Naive B cell (primary cell): ENCODE measurements at regions not wholly inside any gene's neighbourhood (a gene's known extent, or its start where the extent isn't known, plus 50 kb on each side); places are given as distances from the start of the nearest gene placed in this dataset.
A peak's percentile ranks its signal among the peaks of the same experiment; 100 is the strongest.

Experiments
- ATAC-seq, 2 donors: fragments of 150-1000 bp; cut with Tn5 transposase; 2 replicates each; pipeline ENCODE4 v1.10.0; 2021; ENCODE audit warnings: low read depth in 2 of 2, mild to moderate bottlenecking in 2 of 2, moderate library complexity in 2 of 2
- DNase-seq: peaks from one replicate; pipeline ENCODE4 v3.0.0; 2022
- H3K27ac Mint-ChIP-seq, 6 donors: one replicate each; pipeline ENCODE4 v1.8.0; 2020 to 2022; ENCODE audit warnings: mild to moderate bottlenecking in 6 of 6, mixed read lengths in 6 of 6, moderate library complexity in 5 of 6, inconsistent platforms in 2 of 6
- H3K27me3 Mint-ChIP-seq, 3 donors: one replicate each; pipeline ENCODE4 v1.8.0; 2021 to 2022; ENCODE audit warnings: mixed read lengths in 3 of 3, mild to moderate bottlenecking in 1 of 3
- H3K36me3 Mint-ChIP-seq, 2 donors: one replicate each; pipeline ENCODE4 v1.8.0; 2020 to 2022; ENCODE audit warnings: mixed read lengths in 2 of 2, inconsistent platforms in 1 of 2, mild to moderate bottlenecking in 1 of 2
- H3K4me1 Mint-ChIP-seq, 3 donors: one replicate each; pipeline ENCODE4 v1.8.0; 2020 to 2022; ENCODE audit warnings: mixed read lengths in 3 of 3, inconsistent platforms in 1 of 3, mild to moderate bottlenecking in 1 of 3, moderate library complexity in 1 of 3
- H3K4me3 Mint-ChIP-seq, 8 donors: one replicate each; pipeline ENCODE4 v1.8.0; 2020 to 2022; ENCODE audit warnings: mild to moderate bottlenecking in 8 of 8, mixed read lengths in 8 of 8, moderate library complexity in 8 of 8, inconsistent platforms in 2 of 8
- H3K9me3 Mint-ChIP-seq, 7 donors: one replicate each; pipeline ENCODE4 v1.8.0; 2020 to 2022; ENCODE audit warnings: mixed read lengths in 7 of 7, mild to moderate bottlenecking in 5 of 7, inconsistent platforms in 2 of 7, moderate library complexity in 1 of 7

DNA sequence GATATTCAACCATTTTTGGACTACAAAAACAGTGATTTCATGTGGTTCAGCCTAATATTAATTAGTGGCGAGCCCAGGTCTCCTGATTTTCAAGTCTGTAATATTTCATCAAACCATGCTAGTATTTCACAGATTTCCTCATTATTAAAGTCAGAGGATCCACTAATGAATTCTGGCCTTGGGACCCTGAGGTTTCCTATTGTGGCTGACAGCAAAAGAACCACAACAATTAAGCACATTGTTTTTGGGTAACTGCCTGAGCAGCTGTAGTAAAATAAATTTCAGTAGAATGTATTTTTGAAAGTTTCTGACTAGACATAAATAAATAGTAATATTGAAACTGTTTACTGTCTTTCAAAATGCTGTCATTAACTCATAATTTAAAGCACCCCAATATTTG is 630.7 kb upstream of the MMS22L start:
- H3K27me3 Mint-ChIP-seq = no peaks in the 10 kb centered on the region
- H3K27ac Mint-ChIP-seq = no peak overlapping the region
- H3K9me3 Mint-ChIP-seq = peaks cover 0 to 11% (median 0%) of the 10 kb centered on the region in 7 donors
- no peak for ATAC-seq
- no peak for DNase-seq
- no peaks in the 10 kb centered on the region for H3K4me1 Mint-ChIP-seq
- H3K36me3 Mint-ChIP-seq = no peaks in the 10 kb centered on the region
- H3K4me3 Mint-ChIP-seq = no peak overlapping the region

DNA sequence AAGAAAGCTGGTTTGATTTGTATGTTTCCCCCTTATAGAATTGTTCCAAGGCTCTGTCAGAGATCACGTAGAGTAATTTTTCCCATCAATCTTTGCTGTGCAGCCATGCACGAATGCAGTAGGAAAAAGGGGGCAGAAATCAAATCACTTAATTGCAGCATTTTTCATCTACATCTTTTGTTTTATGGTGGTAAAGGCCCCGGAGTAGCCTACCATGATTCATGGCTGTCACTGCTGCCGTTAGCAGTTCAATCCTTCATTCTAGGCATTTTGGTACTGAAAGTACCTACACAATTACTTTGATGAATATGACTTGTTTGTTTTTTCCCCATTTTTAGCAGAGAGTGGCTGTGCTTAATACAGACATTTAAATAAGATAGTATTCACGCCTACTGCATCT is 631.9 kb upstream of the MMS22L start:
- Mint-ChIP-seq H3K36me3 (no peaks in the 10 kb centered on the region), H3K27ac (no peak overlapping the region), H3K9me3 (peaks cover 0 to 6% (median 0%) of the 10 kb centered on the region in 7 donors), H3K4me1 (no peaks in the 10 kb centered on the region), H3K27me3 (no peaks in the 10 kb centered on the region), H3K4me3 (no peak overlapping the region)
- no peak for DNase-seq
- ATAC-seq = no peak

DNA sequence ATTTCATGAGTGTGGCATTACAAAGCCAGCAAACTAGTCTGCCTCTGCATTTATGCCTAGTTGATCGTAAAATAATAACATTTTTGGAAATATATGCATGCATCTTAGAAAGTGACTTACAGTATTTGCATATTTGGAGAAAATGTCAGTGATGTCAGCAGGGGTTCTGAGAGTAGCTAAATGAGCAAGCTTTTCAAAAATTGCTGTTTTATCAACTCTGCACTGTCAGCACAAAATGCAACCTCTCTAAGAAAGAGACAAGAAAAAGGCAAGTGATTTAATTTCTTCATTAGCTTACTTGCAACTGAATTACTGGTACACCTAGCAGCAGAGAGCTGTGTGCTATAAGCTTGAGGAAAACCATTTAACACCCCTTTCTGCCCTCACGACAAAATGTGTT is 632.5 kb upstream of the MMS22L start:
- peaks cover 0 to 3% (median 0%) of the 10 kb centered on the region in 7 donors for H3K9me3 Mint-ChIP-seq
- H3K4me3 Mint-ChIP-seq = no peak overlapping the region
- no peak overlapping the region for H3K27ac Mint-ChIP-seq
- no peaks in the 10 kb centered on the region for H3K36me3 Mint-ChIP-seq
- ATAC-seq (no peak), DNase-seq (no peak)
- H3K27me3 Mint-ChIP-seq = no peaks in the 10 kb centered on the region
- no peaks in the 10 kb centered on the region for H3K4me1 Mint-ChIP-seq

DNA sequence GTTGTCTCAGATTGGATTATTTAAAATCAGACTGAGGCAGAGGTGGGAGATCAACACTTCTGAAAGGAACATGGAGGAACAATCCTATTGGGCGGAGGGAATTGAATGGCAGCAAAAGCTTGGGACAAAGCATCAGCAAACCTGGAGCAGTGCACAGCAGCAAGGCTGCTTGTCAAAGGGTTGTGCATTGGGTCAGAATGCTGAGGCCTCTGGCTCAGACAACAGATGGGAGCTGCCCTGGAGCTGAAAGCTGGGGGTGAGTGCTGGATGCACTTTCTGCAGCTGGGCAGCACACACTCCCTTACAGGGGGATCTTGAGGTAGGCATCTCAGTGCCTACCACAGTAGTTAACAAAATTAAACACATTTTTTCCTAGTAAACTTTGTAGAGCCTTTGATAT is 634.4 kb upstream of the MMS22L start:
- ATAC-seq = no peak
- DNase-seq = no peak
- Mint-ChIP-seq H3K4me1 (no peaks in the 10 kb centered on the region), H3K4me3 (no peak overlapping the region), H3K27me3 (no peaks in the 10 kb centered on the region), H3K36me3 (no peaks in the 10 kb centered on the region), H3K9me3 (peaks cover 0 to 3% (median 0%) of the 10 kb centered on the region in 7 donors), H3K27ac (no peak overlapping the region)

DNA sequence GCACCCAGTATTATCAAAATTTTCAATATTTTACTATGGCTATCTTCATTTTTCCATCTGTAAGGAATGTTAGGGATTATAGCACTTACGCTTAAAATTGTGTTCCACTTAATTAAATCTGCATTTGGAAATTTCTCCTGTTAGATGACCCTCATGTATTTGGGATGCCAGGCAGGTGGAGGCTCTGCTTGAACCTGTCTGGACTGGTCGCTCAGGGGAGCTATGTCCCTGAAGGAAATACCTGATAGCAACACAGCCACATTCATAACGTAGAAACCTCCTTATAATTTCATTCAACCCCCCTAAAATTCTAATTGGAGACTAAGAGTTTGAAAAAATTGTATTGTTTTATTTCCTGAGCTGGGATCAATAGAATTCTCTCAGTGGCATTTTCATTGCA is 636.0 kb upstream of the MMS22L start:
- Mint-ChIP-seq H3K27ac (no peak overlapping the region), H3K4me3 (no peak overlapping the region), H3K9me3 (peaks cover 0 to 3% (median 0%) of the 10 kb centered on the region in 7 donors), H3K27me3 (no peaks in the 10 kb centered on the region), H3K4me1 (no peaks in the 10 kb centered on the region), H3K36me3 (no peaks in the 10 kb centered on the region)
- ATAC-seq (no peak), DNase-seq (no peak)

DNA sequence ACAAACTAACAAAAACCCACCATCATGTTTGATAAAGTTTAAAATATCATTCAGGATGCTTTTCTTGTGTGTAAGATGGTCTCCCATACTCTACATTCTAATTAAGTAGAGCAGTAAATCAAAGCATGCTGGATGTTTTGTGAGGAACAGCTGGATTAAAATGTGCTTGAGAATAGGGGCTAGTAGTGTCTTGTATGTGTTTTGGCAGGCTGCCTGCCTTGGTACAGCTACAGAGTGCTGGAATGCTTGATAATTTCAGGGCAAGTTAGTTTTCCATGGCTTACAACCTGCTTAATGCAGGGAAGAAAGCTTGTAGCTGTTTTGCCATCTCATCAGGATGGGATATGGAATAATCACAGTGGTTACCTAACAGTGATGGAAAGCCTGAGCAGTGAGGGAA is 636.6 kb upstream of the MMS22L start:
- Mint-ChIP-seq H3K27me3 (no peaks in the 10 kb centered on the region), H3K36me3 (no peaks in the 10 kb centered on the region), H3K9me3 (peaks cover 0 to 3% (median 0%) of the 10 kb centered on the region in 7 donors), H3K4me1 (no peaks in the 10 kb centered on the region), H3K4me3 (no peak overlapping the region), H3K27ac (no peak overlapping the region)
- DNase-seq (no peak), ATAC-seq (no peak)

DNA sequence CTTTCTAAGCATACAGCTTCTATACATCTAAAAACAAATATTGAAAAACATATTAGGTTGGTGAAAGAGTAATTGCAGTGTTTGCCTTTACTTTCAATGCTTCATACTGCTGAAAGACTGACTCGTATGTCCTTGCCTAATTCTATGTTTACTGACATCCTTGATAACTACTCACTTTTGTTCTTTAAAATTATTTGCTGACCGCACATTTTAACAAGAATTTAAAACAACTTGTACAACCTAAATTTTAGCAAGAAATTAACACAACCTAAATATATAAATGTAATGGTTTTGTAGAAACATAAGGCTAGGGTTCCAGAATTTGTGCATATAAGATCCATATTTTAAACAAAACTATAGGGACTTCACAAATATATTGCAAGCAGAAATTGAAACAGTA is 640.2 kb upstream of the MMS22L start:
- no peak for DNase-seq
- no peaks in the 10 kb centered on the region for H3K36me3 Mint-ChIP-seq
- H3K27ac Mint-ChIP-seq = no peak overlapping the region
- H3K4me3 Mint-ChIP-seq = no peak overlapping the region
- H3K9me3 Mint-ChIP-seq = peaks cover 0 to under 1% (median 0%) of the 10 kb centered on the region in 7 donors
- no peaks in the 10 kb centered on the region for H3K27me3 Mint-ChIP-seq
- no peak for ATAC-seq
- H3K4me1 Mint-ChIP-seq = no peaks in the 10 kb centered on the region

DNA sequence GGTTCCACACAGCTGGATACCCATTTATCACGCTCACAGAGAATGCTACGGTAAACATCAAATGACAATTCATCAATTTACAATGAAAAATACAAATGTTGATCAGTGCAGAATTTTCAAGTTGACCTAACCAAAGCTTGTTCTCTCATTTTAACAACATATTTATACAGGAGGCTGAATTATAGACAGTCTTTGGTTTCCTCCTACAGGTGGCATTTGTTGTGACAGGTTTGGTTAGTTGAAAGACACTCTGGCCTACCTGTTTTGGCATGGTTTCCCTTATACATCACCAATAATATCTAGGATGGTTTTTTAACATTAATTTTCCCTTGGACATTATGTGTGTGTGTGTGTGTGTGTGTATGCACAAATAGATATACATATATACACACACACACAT is 642.5 kb upstream of the MMS22L start:
- Mint-ChIP-seq H3K4me1 (no peaks in the 10 kb centered on the region), H3K27ac (no peak overlapping the region), H3K4me3 (no peak overlapping the region), H3K27me3 (no peaks in the 10 kb centered on the region), H3K9me3 (peaks cover 0 to 4% (median 0%) of the 10 kb centered on the region in 7 donors), H3K36me3 (no peaks in the 10 kb centered on the region)
- DNase-seq = no peak
- ATAC-seq = no peak

DNA sequence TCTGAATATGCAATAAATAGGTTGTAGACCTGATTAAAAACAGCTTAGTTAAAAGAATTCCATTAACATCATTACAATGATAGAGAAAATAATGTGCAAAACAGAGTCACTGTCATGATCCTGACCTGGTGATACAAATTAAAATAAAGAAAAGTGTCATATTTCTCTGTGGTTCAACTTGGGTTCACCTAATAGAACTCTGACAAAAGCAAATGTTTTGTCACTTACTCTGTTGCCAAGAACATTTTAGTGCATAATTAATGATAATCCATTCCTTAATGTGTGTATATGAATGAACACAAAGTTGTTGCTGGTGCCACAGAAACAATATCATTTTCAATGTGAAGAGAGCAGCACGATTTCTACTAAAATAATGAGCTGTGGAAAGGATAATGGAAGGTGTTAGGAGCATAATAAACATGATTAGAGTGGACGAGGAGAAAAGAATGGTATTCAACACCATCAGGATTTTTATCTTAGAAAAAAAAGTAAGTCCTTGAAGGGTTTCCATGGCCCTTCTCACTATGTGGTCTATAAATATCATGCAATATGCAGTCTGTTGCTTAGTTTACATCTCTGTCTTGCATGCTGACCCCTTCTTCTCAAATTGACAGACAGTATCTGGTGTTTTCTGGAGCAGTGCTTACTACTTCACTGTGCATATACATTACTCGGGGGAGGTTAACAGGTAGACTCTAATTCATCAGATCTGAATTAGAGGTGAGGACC is 656.6 kb upstream of the MMS22L start:
- H3K27ac Mint-ChIP-seq = no peak overlapping the region
- DNase-seq (no peak), ATAC-seq (no peak)
- no peaks in the 10 kb centered on the region for H3K9me3 Mint-ChIP-seq
- H3K4me3 Mint-ChIP-seq = no peak overlapping the region
- no peaks in the 10 kb centered on the region for H3K4me1 Mint-ChIP-seq
- H3K36me3 Mint-ChIP-seq = no peaks in the 10 kb centered on the region
- no peaks in the 10 kb centered on the region for H3K27me3 Mint-ChIP-seq

DNA sequence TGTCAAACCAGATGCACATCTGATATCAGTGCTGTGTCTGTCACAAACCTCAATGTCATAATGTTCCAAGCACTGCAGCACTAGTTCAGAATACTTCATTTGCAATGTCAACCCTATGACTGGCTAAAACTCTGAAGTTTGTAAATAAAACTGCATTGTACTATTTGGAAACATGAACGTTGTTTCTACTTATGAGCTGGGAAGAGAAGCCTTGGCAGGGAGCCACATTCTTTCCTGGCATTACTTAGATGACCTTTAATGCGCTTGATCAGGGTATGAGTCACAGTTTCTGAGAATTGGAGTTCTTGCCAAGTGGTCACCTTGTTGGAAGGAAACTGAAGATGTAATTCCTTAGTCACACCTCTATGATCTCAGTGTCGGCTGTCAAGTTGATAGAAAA is 664.8 kb upstream of the MMS22L start:
- no peak for DNase-seq
- Mint-ChIP-seq H3K4me3 (no peak overlapping the region), H3K9me3 (no peaks in the 10 kb centered on the region), H3K27me3 (no peaks in the 10 kb centered on the region), H3K27ac (no peak overlapping the region), H3K4me1 (no peaks in the 10 kb centered on the region), H3K36me3 (no peaks in the 10 kb centered on the region)
- no peak for ATAC-seq

DNA sequence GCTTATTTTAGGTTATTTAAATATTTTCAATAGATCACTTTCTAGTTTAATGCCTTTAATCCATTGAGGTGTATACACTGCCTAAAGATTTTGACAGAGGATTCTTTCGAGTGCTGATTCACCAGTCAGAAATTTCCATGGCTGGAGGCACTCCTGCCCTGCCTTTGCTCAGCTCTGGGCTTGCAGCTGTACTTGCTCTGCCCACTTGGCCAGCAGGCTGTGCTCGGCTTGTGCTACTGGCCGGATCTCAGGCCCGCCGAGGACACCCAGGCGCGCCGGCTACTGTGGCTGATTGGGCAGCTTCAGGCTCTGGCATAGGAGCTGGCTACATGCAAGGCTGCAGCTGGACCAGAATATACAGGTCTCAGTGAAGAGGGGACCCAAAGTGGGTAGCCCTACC is 675.1 kb upstream of the MMS22L start:
- ATAC-seq = no peak

DNA sequence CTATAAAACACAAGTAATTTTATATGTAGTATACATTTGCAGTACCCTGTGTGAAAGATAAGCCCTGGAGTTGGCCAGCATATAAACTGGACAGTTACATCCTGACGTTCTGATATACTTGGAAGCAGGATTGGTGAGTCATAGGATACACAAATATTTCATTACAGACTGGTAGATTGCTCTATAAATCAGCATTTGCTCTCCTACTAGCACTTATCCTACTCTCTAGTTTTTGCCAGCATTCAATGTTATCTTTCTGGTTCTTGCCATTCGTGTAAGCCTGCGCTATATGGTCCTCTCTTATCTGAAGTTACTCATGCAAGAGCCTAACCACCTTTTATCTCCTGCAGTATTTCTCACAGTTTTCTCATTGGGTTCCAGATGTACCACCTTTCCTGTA is 680.2 kb upstream of the MMS22L start:
- ATAC-seq (no peak), DNase-seq (no peak)
- no peak overlapping the region for H3K27ac Mint-ChIP-seq
- no peaks in the 10 kb centered on the region for H3K27me3 Mint-ChIP-seq
- H3K4me3 Mint-ChIP-seq = no peak overlapping the region
- no peaks in the 10 kb centered on the region for H3K36me3 Mint-ChIP-seq
- H3K4me1 Mint-ChIP-seq = no peaks in the 10 kb centered on the region
- peaks cover 0 to 3% (median 0%) of the 10 kb centered on the region in 7 donors for H3K9me3 Mint-ChIP-seq

More for the DNA sequence above, 675.1 kb upstream of the MMS22L start:
- H3K36me3 Mint-ChIP-seq = no peaks in the 10 kb centered on the region
- no peaks in the 10 kb centered on the region for H3K4me1 Mint-ChIP-seq
- H3K9me3 Mint-ChIP-seq = peaks cover 0 to 6% (median 0%) of the 10 kb centered on the region in 7 donors
- H3K27ac Mint-ChIP-seq = peak overlapping the region in 1 of 6 donors; percentile 21
- H3K27me3 Mint-ChIP-seq = no peaks in the 10 kb centered on the region
- DNase-seq = no peak
- H3K4me3 Mint-ChIP-seq = no peak overlapping the region

DNA sequence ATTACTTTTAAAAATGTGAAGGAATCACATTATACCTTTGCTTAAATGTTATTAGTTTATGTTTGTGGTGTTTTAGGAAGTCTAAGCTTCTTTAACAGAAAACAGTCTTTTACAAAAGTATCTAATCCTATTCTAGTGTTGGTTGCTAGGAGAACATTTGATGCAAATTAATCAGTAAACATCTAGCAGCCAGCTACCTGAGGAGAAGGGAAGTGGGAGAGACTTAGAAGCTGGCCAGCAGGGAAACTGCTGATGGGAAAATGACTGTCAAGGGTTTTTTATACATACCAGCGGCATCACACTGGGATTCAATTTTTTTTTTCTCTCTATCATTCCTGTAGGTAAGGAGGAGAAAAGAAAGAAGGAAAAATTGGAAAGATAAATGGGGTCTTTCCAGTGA is 686.0 kb upstream of the MMS22L start:
- Mint-ChIP-seq H3K4me1 (no peaks in the 10 kb centered on the region), H3K27ac (no peak overlapping the region), H3K27me3 (no peaks in the 10 kb centered on the region), H3K36me3 (no peaks in the 10 kb centered on the region), H3K9me3 (peaks cover 0 to 2% (median 0%) of the 10 kb centered on the region in 7 donors), H3K4me3 (no peak overlapping the region)
- DNase-seq (no peak), ATAC-seq (no peak)

DNA sequence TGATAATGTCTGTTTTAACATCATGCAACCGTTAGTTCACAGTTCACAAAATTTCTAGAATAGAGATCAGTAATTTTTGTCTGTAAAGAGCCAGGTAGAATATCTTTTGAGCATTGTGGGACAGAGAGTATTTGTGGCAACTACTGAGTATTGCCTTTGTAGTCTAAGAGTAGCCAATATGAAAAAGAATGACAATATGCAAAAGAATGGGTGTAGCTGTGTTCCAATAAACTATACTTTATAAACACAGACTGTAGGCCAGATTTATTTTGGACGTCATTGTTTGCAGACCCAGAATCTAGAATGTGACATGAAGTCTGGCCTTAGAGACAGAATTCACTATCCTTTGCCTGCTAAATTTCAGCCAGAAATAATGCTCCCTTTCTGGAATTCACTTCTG is 694.1 kb upstream of the MMS22L start:
- no peaks in the 10 kb centered on the region for H3K9me3 Mint-ChIP-seq
- H3K4me1 Mint-ChIP-seq = no peaks in the 10 kb centered on the region
- no peak overlapping the region for H3K4me3 Mint-ChIP-seq
- ATAC-seq (no peak), DNase-seq (no peak)
- H3K27me3 Mint-ChIP-seq = no peaks in the 10 kb centered on the region
- H3K36me3 Mint-ChIP-seq = no peaks in the 10 kb centered on the region
- H3K27ac Mint-ChIP-seq = peak overlapping the region in 1 of 6 donors; percentile 26

DNA sequence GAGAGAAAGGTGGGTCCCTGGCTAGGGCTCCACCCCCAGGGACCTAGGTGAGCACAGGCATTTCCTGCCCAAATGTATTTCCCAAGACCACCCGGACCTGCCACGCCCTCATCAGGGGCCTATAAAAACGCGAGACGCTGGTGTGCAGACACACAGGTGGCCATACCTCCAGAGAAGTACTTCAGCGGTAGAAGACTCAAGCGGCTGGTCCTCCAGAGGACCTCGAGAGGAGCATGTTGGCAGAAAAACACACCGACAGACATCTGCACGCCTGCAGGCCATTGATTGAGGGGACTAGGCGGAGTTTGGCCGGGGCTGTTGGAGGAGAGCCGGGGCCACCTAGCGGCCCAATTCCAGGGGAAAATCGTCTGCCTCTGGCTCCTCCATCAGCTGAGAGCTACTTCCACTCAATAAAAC is 695.8 kb upstream of the MMS22L start:
- Mint-ChIP-seq H3K27me3 (no peaks in the 10 kb centered on the region), H3K9me3 (no peaks in the 10 kb centered on the region), H3K27ac (no peak overlapping the region), H3K36me3 (no peaks in the 10 kb centered on the region), H3K4me3 (peak overlapping the region in 1 of 8 donors; percentile 4), H3K4me1 (no peaks in the 10 kb centered on the region)
- ATAC-seq = no peak
- DNase-seq = no peak
